ENCODE measurements at regions not wholly inside any gene's neighbourhood (a gene's known extent, or its start where the extent isn't known, plus 50 kb on each side); places are given as distances from the start of the nearest gene placed in this dataset.

DNA sequence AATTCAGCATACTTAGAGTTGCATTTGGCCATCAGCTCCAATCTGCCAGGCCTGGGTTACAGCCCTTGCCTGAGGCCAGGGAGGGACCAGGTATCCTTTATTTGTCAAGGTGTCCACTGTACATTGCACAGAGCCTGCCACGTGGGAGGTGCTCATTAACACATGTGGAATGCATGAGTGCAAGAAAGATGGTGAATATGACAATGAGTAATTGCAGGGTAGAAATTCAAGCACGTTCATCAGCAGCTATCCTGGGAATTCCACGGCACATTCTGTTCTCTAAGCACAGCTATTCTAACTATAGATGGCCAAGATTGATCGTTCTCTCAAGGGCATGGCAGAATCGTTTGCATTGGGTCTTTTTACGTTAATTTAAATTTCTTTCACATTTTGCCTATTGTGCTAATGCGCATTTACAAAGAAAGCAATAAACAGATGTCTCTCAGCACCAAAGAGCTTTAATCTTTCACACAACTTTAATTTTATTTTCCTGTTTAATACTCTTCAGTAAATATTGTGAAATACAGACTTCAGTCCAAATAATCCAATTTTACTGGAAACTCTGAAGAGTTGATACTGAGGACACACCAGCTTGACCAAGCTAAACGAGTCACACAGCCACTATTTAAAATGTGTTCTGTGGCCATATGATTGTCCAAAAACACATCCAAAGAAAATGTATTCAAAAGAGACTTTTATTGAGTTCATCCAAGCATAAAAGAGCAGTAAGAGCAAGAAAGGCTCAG lies 1025.7 kb upstream of the TMEM132C start:
- ATAC-seq = peak; percentile 91

DNA sequence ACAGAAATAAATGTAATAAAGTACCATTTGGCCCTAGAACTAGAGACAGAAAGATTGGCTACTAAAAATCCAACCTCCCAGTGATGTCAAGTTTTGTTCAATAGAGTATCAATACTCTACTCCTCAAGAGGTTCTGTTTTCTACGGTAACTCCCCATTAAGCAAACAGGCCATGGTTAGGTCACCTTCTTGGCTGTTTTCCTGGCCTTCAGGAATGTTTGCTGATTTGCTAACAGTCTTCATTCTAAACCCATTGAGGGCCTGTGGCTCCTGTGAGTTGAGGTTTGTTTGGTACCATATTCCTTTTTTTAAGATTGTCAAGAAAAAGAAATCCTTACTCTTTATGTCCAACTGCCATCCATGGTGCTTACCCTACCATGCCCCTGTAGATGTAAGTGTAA lies 1022.0 kb upstream of the TMEM132C start:
- ATAC-seq = no peak
- DNase-seq (ENCODE audit: low spot score) = no peak
- intact Hi-C loops (cut with DNase I) = no loop called here

More for the DNA sequence above, 1025.7 kb upstream of the TMEM132C start:
- intact Hi-C loops (cut with DNase I) = no loop called here
- no peak for DNase-seq (ENCODE audit: low spot score)

DNA sequence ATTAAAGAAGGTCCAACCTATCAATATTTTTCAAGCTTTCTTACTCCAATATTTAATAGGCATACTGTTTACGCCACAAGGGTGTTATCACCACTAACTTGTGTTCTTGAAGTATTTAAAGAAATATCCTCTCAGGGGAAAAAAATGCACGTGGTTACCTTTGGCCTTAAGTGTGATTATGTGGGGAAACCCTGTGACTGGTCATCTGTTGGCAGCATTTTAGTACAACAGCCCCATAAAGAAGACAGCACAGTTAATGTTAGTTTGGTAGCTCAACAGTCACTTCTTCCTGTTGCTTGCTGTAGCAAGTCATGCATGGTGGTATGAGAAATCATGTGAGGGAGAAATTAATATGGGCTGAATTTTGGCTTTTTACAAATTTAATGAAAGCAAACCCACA lies 1021.5 kb upstream of the TMEM132C start:
- no peak for DNase-seq (ENCODE audit: low spot score)
- intact Hi-C loops (cut with DNase I) = no loop called here
- ATAC-seq = no peak

DNA sequence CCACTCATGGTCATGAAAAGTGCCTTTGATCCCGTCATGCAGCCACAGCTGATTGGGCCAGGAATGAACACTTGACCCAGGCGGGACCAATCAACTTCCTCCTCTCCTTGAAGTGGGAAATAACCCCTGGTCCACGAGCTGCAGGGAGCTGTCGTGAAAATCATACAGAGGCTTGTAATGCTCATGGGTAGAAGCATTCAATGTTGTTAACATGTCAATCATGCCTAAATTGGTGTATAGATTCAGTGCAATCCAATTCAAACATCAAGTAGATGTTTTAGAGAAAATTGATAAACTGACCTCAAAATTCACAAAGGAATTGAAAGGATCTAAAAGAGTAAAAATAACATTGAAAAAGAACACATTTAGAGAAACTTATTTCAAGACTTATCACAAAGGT lies 1019.0 kb upstream of the TMEM132C start:
- ATAC-seq (no peak), DNase-seq (ENCODE audit: low spot score) (no peak)
- intact Hi-C loops (cut with DNase I) = no loop called here

DNA sequence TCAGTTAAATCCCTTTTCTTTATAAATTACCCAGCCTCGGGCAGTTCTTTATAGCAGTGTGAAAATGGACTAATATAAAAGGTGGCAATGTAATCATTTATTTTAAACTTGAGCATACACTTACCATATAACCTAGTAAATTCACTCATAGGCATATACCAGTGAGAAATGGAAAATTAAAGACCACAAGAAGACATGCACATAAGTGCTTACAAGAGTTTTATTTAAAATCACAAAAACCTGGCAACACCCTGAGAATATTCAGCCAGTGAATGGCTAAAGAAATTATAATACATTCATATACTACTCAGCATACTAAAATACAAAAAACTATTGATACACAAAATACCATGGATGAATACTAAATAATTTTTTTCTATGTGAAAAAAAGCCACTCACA lies 1017.5 kb upstream of the TMEM132C start:
- no peak for ATAC-seq
- no peak for DNase-seq (ENCODE audit: low spot score)
- intact Hi-C loops (cut with DNase I) = no loop called here

DNA sequence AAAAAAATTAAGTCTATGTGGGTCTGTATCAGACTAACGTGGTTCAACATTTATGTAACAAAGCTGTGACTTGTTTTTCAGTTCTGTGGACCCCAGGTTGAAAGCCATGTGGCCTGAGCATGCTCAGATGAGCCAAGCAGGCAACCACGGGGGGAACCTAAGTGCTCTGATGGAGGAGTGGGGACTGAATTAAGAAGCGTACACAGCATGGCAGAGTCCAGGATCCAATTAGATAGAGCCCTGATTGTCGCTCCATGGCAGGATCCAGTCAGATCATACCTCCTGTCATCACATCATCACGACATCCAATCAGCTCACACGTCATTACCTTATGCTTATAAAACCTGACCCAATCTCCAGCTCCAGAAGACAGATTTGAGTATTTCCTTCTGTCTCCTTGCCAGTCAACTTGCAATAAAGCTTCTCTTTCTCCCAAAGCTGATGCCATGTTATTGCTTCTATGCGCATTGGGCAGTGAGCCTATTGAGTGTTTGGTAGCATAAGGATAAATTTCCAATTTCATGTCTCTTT lies 1013.1 kb upstream of the TMEM132C start:
- DNase-seq (ENCODE audit: low spot score) = no peak
- ATAC-seq = no peak
- intact Hi-C loops (cut with DNase I) = no loop called here

DNA sequence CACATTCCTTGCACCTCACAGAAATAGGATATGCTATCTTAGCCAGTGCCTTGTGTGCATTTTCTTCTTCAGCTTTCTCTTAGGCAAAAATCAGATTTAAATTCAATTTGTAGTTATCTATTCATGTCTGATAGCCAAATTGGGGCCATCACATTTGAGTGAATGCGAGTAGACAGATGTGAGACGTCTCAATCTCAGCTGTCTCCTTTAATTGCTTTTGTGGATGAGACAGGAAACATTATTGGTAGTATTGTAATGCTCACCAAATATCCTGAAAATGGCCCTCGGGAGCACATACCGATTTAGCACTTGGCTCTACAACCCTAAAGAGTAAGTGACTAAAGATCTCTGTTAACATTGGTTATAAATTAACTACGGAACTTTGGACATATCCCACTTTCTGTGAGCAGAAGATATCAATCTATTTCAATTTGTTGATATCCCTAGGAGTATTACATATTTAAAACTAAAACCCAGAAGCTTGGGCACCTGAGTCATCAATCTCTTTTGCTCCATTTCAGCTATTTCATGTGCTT lies 1012.5 kb upstream of the TMEM132C start:
- no peak for ATAC-seq
- intact Hi-C loops (cut with DNase I) = no loop called here
- no peak for DNase-seq (ENCODE audit: low spot score)

DNA sequence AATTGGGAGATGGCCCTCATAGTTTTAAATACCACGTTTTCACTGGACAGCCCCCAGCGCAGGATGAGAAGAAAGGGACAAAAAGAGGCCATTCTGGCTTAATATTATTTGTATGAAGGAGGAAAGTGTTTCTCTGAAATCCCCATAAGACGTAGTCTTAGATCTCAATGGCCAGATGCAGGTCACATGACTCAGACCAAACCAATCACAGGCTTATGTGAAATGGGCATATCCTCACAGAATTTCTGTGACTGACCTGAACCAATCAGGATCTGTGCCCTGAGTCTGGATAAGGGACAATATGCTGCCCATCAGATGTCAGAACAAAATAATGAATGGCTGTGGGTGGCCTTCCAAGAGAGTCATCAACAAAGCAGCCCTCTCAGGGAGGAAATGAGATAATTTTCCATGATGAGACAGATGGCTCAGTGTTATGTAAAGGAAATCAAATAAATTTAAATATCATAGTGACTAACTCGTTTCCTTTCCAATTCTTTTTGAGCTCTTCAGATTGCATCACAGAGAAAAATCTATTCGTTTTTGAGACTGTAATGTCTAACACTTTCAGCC lies 1009.5 kb upstream of the TMEM132C start:
- ATAC-seq (no peak), DNase-seq (ENCODE audit: low spot score) (no peak)
- intact Hi-C loops (cut with DNase I) = no loop called here

DNA sequence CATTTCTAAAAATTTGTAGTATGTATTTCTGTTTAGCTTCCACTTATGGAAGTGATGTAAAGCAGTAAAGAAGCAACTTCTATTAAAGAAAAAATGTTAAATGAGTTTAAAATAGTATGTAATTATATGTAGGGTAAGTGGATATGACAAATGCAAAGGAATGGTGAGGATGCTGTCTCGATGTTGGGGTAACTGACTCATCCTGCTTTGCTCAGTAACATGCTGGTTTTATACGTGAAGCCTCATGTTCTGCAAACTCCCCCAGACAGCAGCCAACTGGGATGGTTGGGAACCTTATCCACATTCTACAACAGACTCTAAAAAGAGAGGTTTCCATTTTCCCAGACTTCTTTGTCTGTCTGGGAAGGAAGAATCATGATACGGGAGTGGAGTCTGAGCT lies 1006.4 kb upstream of the TMEM132C start:
- DNase-seq (ENCODE audit: low spot score) = no peak
- ATAC-seq = no peak
- intact Hi-C loops (cut with DNase I) = no loop called here

DNA sequence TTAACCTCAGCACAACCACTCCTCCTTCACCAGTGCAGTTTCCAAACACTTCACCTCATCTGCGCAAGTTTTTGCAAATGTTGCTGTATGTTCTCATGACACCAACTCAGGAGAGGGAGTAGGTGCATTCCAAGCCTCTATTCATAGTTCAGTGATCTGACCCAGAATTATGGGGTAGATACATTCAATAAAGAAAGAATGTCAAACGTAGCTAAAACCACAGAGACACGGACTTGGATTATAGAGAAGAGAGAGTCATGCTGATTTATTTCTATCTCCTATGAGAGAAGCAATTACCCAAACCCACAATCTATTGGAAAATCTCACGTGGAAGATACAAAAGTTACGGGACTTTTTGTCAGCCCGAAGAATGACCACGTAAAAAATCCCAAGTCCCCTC lies 1006.0 kb upstream of the TMEM132C start:
- DNase-seq (ENCODE audit: low spot score) = no peak
- ATAC-seq = no peak
- intact Hi-C loops (cut with DNase I) = no loop called here

DNA sequence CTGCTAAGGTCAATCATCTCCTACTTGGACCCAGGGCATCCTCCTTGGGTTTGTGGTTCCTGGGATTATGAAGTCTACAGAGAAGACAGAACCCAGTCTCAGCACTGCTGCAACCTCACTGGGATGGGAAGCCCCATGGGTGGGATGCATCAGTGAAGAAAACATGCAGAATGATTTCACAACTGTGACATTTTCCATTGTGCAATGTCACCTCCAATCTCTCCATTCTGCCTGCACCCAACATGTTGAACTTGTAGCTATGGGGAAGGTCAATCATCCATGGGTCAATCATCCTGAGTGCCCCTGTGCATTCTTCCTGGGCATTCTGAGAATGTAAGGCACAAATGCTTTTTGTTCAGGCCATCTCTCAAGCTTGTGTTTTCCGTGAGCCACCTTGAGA lies 1004.4 kb upstream of the TMEM132C start:
- ATAC-seq (peak; percentile 41), DNase-seq (ENCODE audit: low spot score) (no peak)
- intact Hi-C loops (cut with DNase I) = no loop called here

DNA sequence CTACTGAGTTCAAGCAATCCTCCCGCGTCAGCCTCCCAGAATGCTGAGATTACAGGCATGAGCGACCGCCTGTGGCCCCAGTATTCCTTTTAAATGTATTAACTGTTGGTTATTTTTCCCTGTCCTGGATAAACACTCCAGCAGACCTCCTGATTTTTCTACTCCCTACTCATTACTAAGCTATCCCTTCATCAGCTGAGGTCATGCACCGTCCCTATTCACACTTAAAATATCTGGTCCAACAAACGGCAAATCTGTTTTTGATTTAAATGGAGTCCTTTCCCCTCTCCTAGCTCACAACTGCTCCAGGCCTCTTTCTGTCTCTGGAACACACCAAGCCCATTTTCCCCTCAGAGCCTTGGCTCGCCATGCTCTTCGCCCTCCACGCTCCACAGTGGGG lies 1003.3 kb upstream of the TMEM132C start:
- no peak for ATAC-seq
- no peak for DNase-seq (ENCODE audit: low spot score)
- intact Hi-C loops (cut with DNase I) = no loop called here

DNA sequence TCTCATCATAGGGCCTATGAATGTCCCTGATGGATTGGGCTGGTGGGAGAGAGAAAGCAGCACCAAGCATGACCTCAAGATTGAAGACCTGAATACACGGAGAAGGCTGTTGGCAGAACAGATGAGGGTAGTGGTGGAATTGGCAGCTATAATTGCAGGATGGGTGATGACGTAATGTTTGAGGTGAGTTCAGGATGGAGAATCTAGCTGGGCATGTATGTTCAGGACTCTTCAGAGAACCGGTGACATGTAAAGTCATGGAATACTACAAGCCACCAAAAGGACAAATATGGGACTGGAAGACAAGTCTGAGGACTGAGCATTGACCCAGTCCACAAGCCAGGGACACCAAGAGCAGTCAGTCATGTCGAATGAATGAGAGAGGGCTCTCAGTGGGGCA lies 999.8 kb upstream of the TMEM132C start:
- ATAC-seq = no peak
- intact Hi-C loops (cut with DNase I) = no loop called here
- no peak for DNase-seq (ENCODE audit: low spot score)

DNA sequence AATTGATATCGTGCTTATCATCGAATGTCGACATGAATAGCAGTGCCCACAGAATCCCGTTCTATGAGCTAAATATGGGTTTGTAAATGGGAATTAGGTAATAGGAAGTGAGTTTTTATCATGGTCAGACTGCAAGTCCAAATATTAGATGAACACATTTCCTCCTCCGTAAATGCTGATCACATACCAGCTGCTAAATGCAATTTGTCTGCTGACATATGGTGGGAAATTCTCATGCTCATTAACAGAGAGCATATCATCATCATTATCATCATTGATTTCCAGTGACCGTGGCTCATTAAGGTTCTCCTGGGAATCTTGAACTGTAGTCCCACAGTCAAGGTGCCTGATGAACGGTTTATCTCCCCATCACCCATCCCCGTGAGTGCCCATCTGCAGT lies 998.8 kb upstream of the TMEM132C start:
- ATAC-seq = no peak
- intact Hi-C loops (cut with DNase I) = no loop called here
- DNase-seq (ENCODE audit: low spot score) = no peak

DNA sequence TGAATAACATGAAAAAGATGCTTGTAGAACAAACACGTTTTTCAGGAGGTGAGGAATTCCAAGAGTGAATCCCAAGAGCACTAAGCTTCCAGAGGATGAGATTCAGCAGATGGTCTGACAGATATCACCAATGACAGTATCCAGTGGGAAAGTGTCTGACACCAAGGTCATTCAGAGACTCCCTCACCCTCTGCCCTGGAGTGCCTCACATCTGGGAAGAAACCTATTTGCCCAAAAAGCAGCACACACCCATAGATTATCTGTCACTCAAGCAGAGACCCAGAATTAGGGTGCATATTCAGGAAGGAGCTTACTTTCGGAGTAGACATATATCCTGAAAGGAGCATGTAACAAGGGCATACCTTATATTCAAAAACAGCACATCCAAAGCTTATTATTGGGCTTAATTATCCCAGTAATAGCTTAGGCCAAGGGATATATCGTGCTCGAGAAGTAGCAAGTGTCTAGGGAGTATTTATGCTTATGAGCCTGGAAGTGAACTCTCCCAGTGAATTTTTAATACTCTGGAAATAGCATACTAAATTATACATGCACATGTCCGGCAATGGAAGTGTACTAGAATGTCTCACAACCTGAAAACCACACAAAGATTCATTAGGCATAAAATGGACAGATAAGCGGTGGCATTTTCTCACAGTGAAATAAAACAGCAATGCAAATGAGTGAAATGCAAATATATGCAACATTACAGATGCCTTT lies 998.1 kb upstream of the TMEM132C start:
- intact Hi-C loops (cut with DNase I) = no loop called here
- ATAC-seq (no peak), DNase-seq (ENCODE audit: low spot score) (no peak)

DNA sequence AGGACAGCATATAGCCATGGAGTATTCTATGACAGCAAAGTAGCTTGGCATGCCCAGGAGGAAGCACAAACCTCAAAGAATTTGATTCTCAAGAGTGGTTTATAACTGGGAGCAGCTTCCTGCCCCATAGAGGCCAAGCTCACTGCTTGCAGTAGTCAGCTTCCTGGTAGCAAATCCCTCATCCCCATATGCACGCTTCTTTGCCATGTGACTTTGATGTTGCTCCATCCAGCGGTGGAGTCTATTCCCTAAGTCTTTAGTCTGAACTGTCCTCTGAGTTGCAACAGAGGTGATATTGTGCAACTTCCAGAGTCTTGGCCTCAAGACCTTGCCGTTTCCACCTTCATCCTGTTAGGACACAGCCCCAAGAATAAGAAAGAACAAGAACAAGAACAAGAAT lies 996.8 kb upstream of the TMEM132C start:
- DNase-seq (ENCODE audit: low spot score) (no peak), ATAC-seq (peak; percentile 41)
- intact Hi-C loops (cut with DNase I) = no loop called here

DNA sequence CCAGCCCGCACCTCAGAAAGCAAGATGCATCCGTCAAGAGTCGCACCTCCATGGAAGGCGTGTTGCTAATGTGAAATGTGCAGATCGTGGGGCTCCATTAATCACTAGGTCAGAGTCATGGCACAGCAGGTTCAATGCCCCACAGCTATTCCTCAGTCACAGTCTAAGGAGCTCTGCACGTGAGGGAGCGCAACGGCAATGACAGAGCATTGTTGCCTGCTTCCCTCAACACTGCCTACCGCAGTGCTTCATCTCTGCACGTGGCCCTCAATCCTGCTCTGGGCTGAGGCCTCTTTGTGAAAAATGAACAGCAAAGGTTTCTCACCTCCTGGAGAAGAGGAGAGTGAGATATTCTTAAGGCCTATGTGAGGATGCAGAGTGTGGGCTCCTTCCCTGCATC lies 995.2 kb upstream of the TMEM132C start:
- DNase-seq (ENCODE audit: low spot score) = no peak
- intact Hi-C loops (cut with DNase I) = no loop called here
- no peak for ATAC-seq

DNA sequence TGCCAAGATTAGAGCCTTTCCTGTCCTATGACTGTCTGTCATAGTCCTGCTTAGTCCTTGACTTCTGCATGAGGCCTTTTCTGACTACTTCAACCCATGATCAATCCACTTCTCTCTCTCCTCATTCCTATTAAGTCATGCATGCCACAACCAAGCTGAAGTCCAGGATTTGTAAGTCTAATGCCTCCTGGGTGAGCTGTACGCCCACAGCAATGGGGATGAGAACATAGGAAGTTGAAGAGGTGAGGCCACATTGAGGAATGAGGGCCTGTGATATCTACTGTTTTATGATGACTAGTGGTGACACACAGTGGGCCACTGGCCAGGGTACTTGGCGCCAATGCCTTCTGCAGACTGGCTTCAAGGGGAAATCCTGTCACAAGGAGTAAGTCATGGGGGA lies 994.1 kb upstream of the TMEM132C start:
- intact Hi-C loops (cut with DNase I) = no loop called here
- ATAC-seq = no peak
- no peak for DNase-seq (ENCODE audit: low spot score)

DNA sequence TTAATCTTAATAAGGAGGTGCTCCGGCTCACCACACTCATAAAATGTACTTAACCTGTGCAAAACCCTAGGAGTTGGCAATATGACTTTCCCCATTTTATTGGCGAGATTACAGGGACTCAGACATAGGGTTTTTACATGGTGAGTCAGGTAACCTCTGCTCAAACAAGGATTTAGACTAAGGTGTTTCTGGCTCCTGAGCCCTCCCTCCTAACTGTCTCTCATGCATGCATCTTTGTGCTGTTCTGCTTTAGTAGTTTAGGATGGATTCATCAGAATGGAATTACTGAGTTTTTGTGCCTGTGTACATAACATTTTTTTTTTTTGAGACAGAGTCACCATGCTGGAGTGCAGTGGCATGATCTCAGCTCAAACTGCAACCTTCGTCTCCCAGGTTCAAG lies 993.3 kb upstream of the TMEM132C start:
- intact Hi-C loops (cut with DNase I) = no loop called here
- DNase-seq (ENCODE audit: low spot score) = no peak
- ATAC-seq = no peak

DNA sequence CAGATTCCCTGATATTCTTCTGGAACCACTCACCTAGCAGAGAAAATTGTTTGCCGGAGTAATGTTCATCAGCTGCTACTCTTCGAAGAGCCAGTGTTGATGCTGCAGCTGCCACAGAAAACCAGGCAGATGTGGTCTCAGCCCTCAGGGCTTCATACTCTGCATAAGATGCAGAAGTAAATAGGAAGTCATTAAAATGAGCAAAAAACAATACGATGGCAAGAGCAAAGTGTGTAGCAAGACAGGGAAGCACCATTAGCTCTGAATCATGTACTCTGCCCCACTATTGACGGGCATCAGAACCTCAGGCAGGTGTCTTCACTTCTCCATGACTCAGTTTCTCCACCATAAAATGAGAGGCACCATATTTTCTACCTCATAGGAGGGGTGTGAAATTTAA lies 991.6 kb upstream of the TMEM132C start:
- intact Hi-C loops (cut with DNase I) = no loop called here
- ATAC-seq = no peak
- DNase-seq (ENCODE audit: low spot score) = no peak

Data from sciatic nerve (tissue), 2 donors.